Activated naive CD4-positive, alpha-beta T cell treated with anti-CD3 and anti-CD28 coated beads, Interleukin-2, amount 10 ng/mL, durations not matched to agents 7 days and 5 days (primary cell): ENCODE measurements at regions not wholly inside any gene's neighbourhood (a gene's known extent, or its start where the extent isn't known, plus 50 kb on each side); places are given as distances from the start of the nearest gene placed in this dataset.

ENCODE experiments used
- CTCF ChIA-PET: fragments of 350-600 bp; sonication (Branson Sonifier 250); formaldehyde crosslinking; loops from one replicate; lab custom pipeline; 2021; ENCODE audit warnings: antibody characterized with exemption; lab: Charles Lee
- DNase-seq: peaks from one replicate; pipeline ENCODE4 v3.0.0-alpha.2; 2020
- H3K27ac Mint-ChIP-seq: one replicate; pipeline ENCODE4 v1.8.0; 2021; ENCODE audit warnings: mild to moderate bottlenecking, moderate library complexity, mixed read lengths
- H3K27me3 Mint-ChIP-seq: one replicate; pipeline ENCODE4 v1.8.0; 2021; ENCODE audit warnings: mild to moderate bottlenecking, mixed read lengths
- H3K36me3 Mint-ChIP-seq: one replicate; pipeline ENCODE4 v1.8.0; 2021; ENCODE audit warnings: mixed read lengths
- H3K4me1 Mint-ChIP-seq: one replicate; pipeline ENCODE4 v1.8.0; 2021; ENCODE audit warnings: mixed read lengths
- H3K4me3 Mint-ChIP-seq: one replicate; pipeline ENCODE4 v1.8.0; 2021; ENCODE audit warnings: mild to moderate bottlenecking, moderate library complexity, mixed read lengths
- H3K9me3 Mint-ChIP-seq: one replicate; pipeline ENCODE4 v1.8.0; 2021; ENCODE audit warnings: mixed read lengths

DNA sequence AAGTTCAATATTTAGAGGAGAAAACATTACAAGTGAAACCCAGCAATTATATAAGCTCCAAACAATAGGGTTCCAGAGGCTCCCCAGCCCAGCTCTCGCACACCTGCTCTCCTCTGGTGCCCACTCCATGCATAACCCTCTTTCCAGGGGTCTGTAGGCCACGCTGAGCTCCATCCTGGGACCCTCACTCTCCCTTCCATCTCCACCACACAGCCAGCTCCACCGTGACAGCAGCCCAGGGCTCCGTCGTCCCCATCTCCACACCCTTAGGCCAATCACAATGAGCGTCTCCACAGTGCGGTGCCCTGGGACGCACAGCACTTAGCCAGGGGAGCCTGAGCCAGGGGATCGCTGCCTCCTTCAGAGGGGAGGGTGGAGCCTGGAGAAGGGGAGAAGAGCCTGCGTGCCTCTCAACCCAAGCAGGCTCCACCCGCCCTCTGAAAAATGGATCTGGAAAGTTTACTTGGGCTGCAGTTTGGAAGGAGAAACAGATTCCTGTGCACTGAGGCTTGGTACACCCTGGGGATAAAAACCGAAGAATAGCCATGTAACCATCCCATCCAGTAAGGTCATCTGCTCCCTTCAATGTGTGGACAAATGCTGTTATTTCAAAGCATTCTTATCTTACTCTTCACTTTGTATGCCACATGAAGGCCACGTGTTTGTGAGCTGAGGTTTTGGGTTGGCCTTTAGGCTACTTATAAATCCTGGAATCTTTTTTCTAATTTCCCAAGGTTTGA, 72.4 kb upstream of the GGTLC1 start:
- no peak overlapping the region for H3K27ac Mint-ChIP-seq
- no peak for DNase-seq
- H3K27me3 Mint-ChIP-seq: peaks cover 3% of the 10 kb centered on the region
- H3K36me3 Mint-ChIP-seq: no peaks in the 10 kb centered on the region
- H3K4me3 Mint-ChIP-seq: no peak overlapping the region
- no peaks in the 10 kb centered on the region for H3K9me3 Mint-ChIP-seq
- H3K4me1 Mint-ChIP-seq: peaks cover 6% of the 10 kb centered on the region
- CTCF ChIA-PET: interaction anchor here (0.7 kb wide), 1 partner anchor 112 kb away, joined by 3 read pairs; no protein-coding TSS in a partner anchor

DNA sequence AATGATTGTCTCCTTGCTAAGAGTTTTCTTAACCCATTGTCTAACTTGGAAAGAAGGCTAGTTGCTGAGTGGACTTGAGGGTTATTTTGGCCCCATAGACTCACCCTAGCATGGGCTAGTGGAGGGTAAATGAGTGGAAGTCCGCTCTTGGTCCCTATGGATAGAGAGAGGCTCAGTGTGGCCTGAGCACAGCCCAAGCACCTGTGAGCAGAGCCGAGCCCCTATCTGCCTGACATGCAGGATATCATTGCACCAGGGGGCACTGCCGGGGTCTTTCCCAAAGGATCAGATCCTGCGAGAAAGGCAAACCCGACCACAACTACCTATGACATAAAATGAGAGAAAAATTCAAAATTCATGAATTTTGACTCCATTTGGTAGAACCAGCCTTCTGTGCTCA, 70.6 kb upstream of the GGTLC1 start:
- DNase-seq: no peak
- Mint-ChIP-seq H3K27me3 (peaks cover 6% of the 10 kb centered on the region), H3K4me3 (no peak overlapping the region), H3K9me3 (no peaks in the 10 kb centered on the region), H3K4me1 (no peaks in the 10 kb centered on the region), H3K27ac (no peak overlapping the region), H3K36me3 (no peaks in the 10 kb centered on the region)
- CTCF ChIA-PET: no interaction called here

- Mint-ChIP-seq H3K27me3 (peaks cover 11% of the 10 kb centered on the region), H3K36me3 (no peaks in the 10 kb centered on the region), H3K27ac (no peak overlapping the region), H3K4me1 (peaks cover 9% of the 10 kb centered on the region), H3K4me3 (no peak overlapping the region), H3K9me3 (no peaks in the 10 kb centered on the region)
- CTCF ChIA-PET: no interaction called here
- no peak for DNase-seq
Measured at GRCh38 chr20:24056491-24056890, 67.9 kb upstream of the GGTLC1 start.

GRCh38 chr20:24052599-24053275, 64.2 kb upstream of the GGTLC1 start:
- DNase-seq: no peak
- Mint-ChIP-seq H3K9me3 (no peaks in the 10 kb centered on the region), H3K27ac (peak overlapping the region; percentile 26), H3K27me3 (peaks cover 8% of the 10 kb centered on the region), H3K36me3 (no peaks in the 10 kb centered on the region), H3K4me1 (peaks cover 42% of the 10 kb centered on the region), H3K4me3 (no peak overlapping the region)
- CTCF ChIA-PET: no interaction called here

GRCh38 chr20:24051160-24051559, 62.6 kb upstream of the GGTLC1 start:
- DNase-seq: no peak
- Mint-ChIP-seq H3K36me3 (no peaks in the 10 kb centered on the region), H3K4me3 (no peak overlapping the region), H3K4me1 (peaks cover 54% of the 10 kb centered on the region), H3K9me3 (no peaks in the 10 kb centered on the region), H3K27ac (peak overlapping the region; percentile 77), H3K27me3 (peaks cover 8% of the 10 kb centered on the region)
- CTCF ChIA-PET: no interaction called here

- Mint-ChIP-seq H3K4me1 (peaks cover 64% of the 10 kb centered on the region), H3K27me3 (peaks cover 7% of the 10 kb centered on the region), H3K9me3 (no peaks in the 10 kb centered on the region), H3K4me3 (no peak overlapping the region), H3K27ac (peak overlapping the region; percentile 77), H3K36me3 (no peaks in the 10 kb centered on the region)
- CTCF ChIA-PET: no interaction called here
- DNase-seq: no peak
Measured at GRCh38 chr20:24050119-24050518, 61.5 kb upstream of the GGTLC1 start.

DNA sequence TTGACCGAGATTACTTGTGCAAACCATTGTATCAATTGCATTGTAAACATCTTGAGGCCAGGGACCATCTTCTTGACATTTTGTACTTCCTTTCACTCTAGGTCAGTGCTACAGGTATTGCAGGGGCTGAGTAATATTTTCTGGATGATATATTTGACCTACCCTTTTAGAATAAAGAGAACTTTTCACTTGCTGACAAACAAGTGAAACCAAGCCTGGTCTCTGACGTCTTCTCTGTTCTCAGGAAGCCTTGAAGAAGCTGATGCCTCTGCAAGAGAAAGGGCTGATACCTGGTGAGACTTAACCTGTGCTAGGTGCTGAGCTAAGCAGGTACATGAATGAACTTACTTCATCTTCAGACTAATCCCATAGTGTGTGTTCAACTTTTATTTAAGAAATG, 60.5 kb upstream of the GGTLC1 start:
- Mint-ChIP-seq H3K36me3 (no peaks in the 10 kb centered on the region), H3K27ac (peak overlapping the region; percentile 26), H3K27me3 (peaks cover 5% of the 10 kb centered on the region), H3K4me1 (peaks cover 72% of the 10 kb centered on the region), H3K9me3 (no peaks in the 10 kb centered on the region), H3K4me3 (no peak overlapping the region)
- DNase-seq: no peak
- CTCF ChIA-PET: interaction anchor here (0.6 kb wide), 1 partner anchor 16 kb away, joined by 3 read pairs; no protein-coding TSS in a partner anchor

DNA sequence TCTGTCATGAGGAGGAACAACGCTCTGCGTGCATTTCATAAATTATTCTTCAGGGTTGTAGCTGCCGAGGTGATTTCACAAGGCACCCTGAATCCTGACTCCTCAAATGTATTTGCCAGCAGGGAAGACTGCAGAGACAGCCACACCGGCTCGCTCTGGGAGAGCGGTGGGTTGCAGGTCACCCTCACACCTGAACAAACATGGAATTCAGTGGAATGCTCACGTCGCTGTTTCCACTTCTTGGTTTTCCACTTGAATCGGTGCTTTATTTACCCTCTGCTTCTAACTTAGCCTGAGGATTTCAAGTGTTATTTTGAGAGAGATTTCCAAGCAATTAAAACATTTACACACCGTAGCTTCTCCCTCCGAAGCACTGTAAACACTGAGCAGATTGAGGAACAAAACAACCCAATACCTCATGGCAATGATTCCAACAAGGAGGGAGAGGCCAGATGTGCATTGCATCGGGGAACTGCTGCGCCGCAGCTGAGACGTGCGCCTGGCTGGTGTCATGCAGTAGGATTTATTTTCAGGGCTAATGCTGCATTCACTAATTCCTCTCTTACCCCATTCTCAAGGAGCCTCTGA, 59.5 kb upstream of the GGTLC1 start:
- no peak for DNase-seq
- peaks cover 4% of the 10 kb centered on the region for H3K27me3 Mint-ChIP-seq
- H3K27ac Mint-ChIP-seq: peak overlapping the region; percentile 28
- peaks cover 76% of the 10 kb centered on the region for H3K4me1 Mint-ChIP-seq
- H3K9me3 Mint-ChIP-seq: no peaks in the 10 kb centered on the region
- CTCF ChIA-PET: no interaction called here
- H3K36me3 Mint-ChIP-seq: no peaks in the 10 kb centered on the region
- H3K4me3 Mint-ChIP-seq: no peak overlapping the region

- Mint-ChIP-seq H3K9me3 (peaks cover 2% of the 10 kb centered on the region), H3K36me3 (no peaks in the 10 kb centered on the region), H3K4me3 (no peak overlapping the region), H3K27me3 (no peaks in the 10 kb centered on the region), H3K4me1 (peaks cover 72% of the 10 kb centered on the region), H3K27ac (no peak overlapping the region)
- CTCF ChIA-PET: interaction anchor here (0.8 to 0.9 kb wide), 2 partner anchors 20 to 108 kb away, joined by 3 to 6 read pairs; no protein-coding TSS in a partner anchor
- DNase-seq: no peak
Measured at GRCh38 chr20:24046888-24047287, 58.3 kb upstream of the GGTLC1 start.

DNA sequence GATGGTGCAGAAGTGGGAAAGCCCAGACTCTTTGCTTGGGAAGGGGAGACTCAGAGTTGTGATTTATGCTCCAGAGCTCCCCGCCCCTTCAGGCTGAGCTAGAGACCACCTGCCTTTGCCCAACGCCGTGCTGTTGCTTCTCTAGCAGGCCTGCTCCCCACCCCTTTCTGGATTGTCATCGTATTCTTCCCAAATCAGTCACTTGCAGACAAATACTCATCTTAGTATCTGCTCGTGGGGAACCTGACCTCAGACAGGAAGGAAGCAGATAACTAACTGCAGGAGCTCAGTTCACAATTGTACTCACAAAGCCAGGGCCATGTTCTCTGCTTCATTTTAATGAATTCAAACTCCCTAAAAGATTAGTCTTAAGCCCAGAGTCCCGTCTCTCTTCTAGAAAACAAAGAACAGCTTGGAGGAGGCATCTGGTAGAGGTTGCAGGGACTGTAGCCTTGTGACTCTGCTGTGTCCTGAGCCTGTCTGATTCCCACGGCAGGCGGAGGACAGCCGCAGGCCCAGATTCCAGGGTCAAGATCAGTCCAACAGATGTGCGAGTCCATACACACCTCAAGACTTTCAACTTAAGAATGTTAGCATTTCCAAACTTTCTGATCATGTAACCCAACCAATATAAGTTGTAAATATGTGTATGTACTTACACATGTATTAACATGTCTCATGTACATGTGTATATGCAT, 57.2 kb upstream of the GGTLC1 start:
- Mint-ChIP-seq H3K4me1 (peaks cover 61% of the 10 kb centered on the region), H3K9me3 (peaks cover 3% of the 10 kb centered on the region), H3K27me3 (no peaks in the 10 kb centered on the region), H3K27ac (peak overlapping the region; percentile 88), H3K36me3 (no peaks in the 10 kb centered on the region), H3K4me3 (peak overlapping the region; percentile 24)
- CTCF ChIA-PET: interaction anchor here (1.0 kb wide), 2 partner anchors 18 to 56 kb away, joined by 4 read pairs; no protein-coding TSS in a partner anchor
- DNase-seq: peak; percentile 48

DNA sequence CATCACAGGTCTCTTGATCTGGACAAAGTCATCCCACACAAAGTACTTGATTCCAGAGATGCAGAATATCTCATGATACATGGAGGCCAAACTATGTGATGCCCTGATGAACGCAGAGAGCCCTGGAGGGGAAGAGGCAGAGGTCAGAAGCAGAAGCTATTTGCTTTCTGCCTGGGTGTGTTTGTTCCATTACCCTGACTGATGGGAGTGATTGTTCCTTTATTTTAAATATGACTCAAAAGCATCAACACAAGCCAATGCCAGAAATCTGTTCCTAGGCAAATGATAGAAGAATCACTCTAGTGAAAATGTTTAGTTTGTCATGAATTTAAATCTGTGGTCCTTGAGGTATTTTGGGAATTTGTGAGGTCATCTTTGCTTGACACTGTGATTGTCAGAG, 54.7 kb upstream of the GGTLC1 start:
- CTCF ChIA-PET: interaction anchor here (1.3 to 2.7 kb wide), 2 partner anchors 9 to 17 kb away, joined by 3 to 7 read pairs; no protein-coding TSS in a partner anchor
- H3K27ac Mint-ChIP-seq: no peak overlapping the region

GRCh38 chr20:24042646-24043045, 54.1 kb upstream of the GGTLC1 start:
- CTCF ChIA-PET: interaction anchor here (2.7 kb wide), 1 partner anchor 16 kb away, joined by 7 read pairs; no protein-coding TSS in a partner anchor
- H3K4me3 Mint-ChIP-seq: no peak overlapping the region

More for the DNA sequence above, 54.7 kb upstream of the GGTLC1 start:
- Mint-ChIP-seq H3K27me3 (peaks cover 4% of the 10 kb centered on the region), H3K4me3 (no peak overlapping the region), H3K9me3 (peaks cover 3% of the 10 kb centered on the region), H3K36me3 (peaks cover 4% of the 10 kb centered on the region), H3K4me1 (peaks cover 55% of the 10 kb centered on the region)
- DNase-seq: no peak

DNA sequence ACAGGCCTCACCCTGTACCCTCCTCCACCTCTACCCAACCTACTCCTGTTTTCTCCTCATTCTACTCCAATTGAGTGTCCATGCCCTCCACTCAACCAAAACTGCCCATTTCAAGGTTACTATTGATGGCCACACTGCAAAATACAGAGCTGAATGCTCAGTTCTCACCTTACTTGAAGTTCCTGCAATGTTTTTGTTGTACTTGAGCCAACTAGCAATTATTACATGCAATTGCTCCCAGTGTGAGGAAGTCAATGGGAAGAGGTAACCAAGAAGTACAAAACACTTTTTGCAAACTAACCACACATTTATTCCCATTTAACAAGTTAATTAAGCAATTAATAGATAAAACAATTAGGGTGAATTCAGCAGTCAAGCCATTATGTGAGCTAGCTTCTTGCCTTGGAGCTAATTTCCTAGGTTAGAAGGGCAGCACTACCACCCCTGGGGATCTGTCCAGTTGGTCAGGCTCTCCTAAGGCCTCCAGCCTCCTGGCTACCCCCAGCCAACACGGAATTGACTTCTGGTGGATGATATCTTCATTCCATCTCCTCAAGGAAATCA, 52.4 kb upstream of the GGTLC1 start:
- DNase-seq: no peak
- H3K4me3 Mint-ChIP-seq: no peak overlapping the region
- peaks cover 44% of the 10 kb centered on the region for H3K4me1 Mint-ChIP-seq
- CTCF ChIA-PET: no interaction called here
- H3K27ac Mint-ChIP-seq: no peak overlapping the region
- H3K27me3 Mint-ChIP-seq: peaks cover 4% of the 10 kb centered on the region
- peaks cover 3% of the 10 kb centered on the region for H3K9me3 Mint-ChIP-seq
- peaks cover 5% of the 10 kb centered on the region for H3K36me3 Mint-ChIP-seq

More at GRCh38 chr20:24042646-24043045, 54.1 kb upstream of the GGTLC1 start:
- Mint-ChIP-seq H3K9me3 (peaks cover 3% of the 10 kb centered on the region), H3K27me3 (peaks cover 4% of the 10 kb centered on the region), H3K4me1 (peaks cover 57% of the 10 kb centered on the region), H3K27ac (no peak overlapping the region), H3K36me3 (peaks cover 5% of the 10 kb centered on the region)
- no peak for DNase-seq
